ENCODE measurements at regions not wholly inside any gene's neighbourhood (a gene's known extent, or its start where the extent isn't known, plus 50 kb on each side); places are given as distances from the start of the nearest gene placed in this dataset.

- H3K4me1 Mint-ChIP-seq: peaks cover 19 to 20% of the 10 kb centered on the region in 2 experiments
- no peak for TF ChIP-seq CTCF (conservative IDR thresholded peaks at IDR 0.05)
- H2BK20ac ChIP-seq (ENCODE audit: low read depth, low read length, poor library complexity, severe bottlenecking): no peak overlapping the region
Observed at GRCh38 chr10:6936931-6937330, 356.9 kb upstream of the PRKCQ start.

More at GRCh38 chr10:6936931-6937330, 356.9 kb upstream of the PRKCQ start:
- Histone ChIP-seq H3K23me2 (ENCODE audit: insufficient read length, low read depth, low read length, poor library complexity, severe bottlenecking) (no peaks in the 10 kb centered on the region), H2BK12ac (ENCODE audit: insufficient read length, low read depth, low read length) (no peak overlapping the region), H3K79me1 (ENCODE audit: insufficient read depth, low read depth, low read length, poor library complexity, severe bottlenecking) (no peaks in the 10 kb centered on the region), H4K20me1 (ENCODE audit: control insufficient read depth, insufficient read depth, insufficient read length) (no peaks in the 10 kb centered on the region), H3K4me1 (ENCODE audit: insufficient read depth, low read length) (peaks cover 4% of the 10 kb centered on the region; the same call in 1 of the 2 replicates), H2AFZ (ENCODE audit: low read length) (no peak overlapping the region), H4K5ac (ENCODE audit: insufficient read length, low read depth, low read length) (no peak overlapping the region), H2BK15ac (ENCODE audit: low read depth, low read length) (no peak overlapping the region), H4K91ac (ENCODE audit: insufficient read length, low read depth, low read length) (no peak overlapping the region), H3K56ac (ENCODE audit: insufficient read length, low read depth, low read length) (no peak overlapping the region), H3K4me2 (ENCODE audit: insufficient read depth, insufficient read length, low read length) (no peak overlapping the region), H3K27ac (ENCODE audit: insufficient read length, low read depth, low read length) (no peak overlapping the region), H3K4ac (ENCODE audit: low read depth, low read length) (no peak overlapping the region), H3K23ac (ENCODE audit: insufficient read length, low read depth, low read length) (no peak overlapping the region), H3K14ac (ENCODE audit: insufficient read depth, low read length) (no peak overlapping the region), H3K9ac (ENCODE audit: extremely low read depth, insufficient read length, low read length) (no peak overlapping the region), H2AK5ac (ENCODE audit: insufficient read length, low read length) (no peak overlapping the region), H3K27me3 (ENCODE audit: insufficient read depth, low read length) (no peaks in the 10 kb centered on the region), H3K9me3 (ENCODE audit: control insufficient read depth, low read depth, low read length) (no peaks in the 10 kb centered on the region), H2BK120ac (ENCODE audit: low read depth, low read length, poor library complexity, severe bottlenecking) (no peak overlapping the region), H3K18ac (ENCODE audit: insufficient read length, low read depth, low read length) (no peak overlapping the region), H2BK5ac (ENCODE audit: insufficient read length, low read length) (no peak overlapping the region), H3K79me2 (ENCODE audit: insufficient read depth, low read length) (no peaks in the 10 kb centered on the region), H4K8ac (replicated peaks; ENCODE audit: insufficient read length, low read depth, low read length) (no peak overlapping the region), H3T11ph (ENCODE audit: low read length) (no peak overlapping the region)
- H3K27ac Mint-ChIP-seq: peak overlapping the region in 1 of 3 experiments; percentile 19; a peak in 2 of 7 replicates
- DNase-seq: no peak
- peaks cover 12 to 41% (median 27%) of the 10 kb centered on the region in 3 experiments for H3K36me3 Mint-ChIP-seq (ENCODE audit: insufficient read depth in 1 of 3, low read depth in 3 of 3)
- no peak overlapping the region for H3K4me3 Mint-ChIP-seq
- no peaks in the 10 kb centered on the region; the same call in none of the 2 replicates for H3K27me3 Mint-ChIP-seq (ENCODE audit: low read depth)
- peaks cover 31 to 34% of the 10 kb centered on the region in 2 experiments for H3K9me3 Mint-ChIP-seq

Data from H9 (cell line).